ENCODE measurements at regions not wholly inside any gene's neighbourhood (a gene's known extent, or its start where the extent isn't known, plus 50 kb on each side); places are given as distances from the start of the nearest gene placed in this dataset.

GRCh38 chr14:27668531-27668930, 1070.7 kb upstream of the NOVA1 start:
- CTCF ChIA-PET, result no interaction called here
- ATAC-seq (ENCODE audit: low read depth), result no peak
- no peak overlapping the region for H3K18ac ChIP-seq (ENCODE audit: low read depth, low read length)
- intact Hi-C loops (cut with micrococcal nuclease) (no loop called here), in situ Hi-C loops (cut with MboI; ENCODE audit: low sequenced_read_pairs) (no loop called here), dilution Hi-C loops (cut with HindIII; ENCODE audit: low sequenced_read_pairs, unreplicated experiment) (no loop called here)
- H2BK20ac ChIP-seq (ENCODE audit: low read depth, low read length), result no peak overlapping the region
- H3K9me1 ChIP-seq (ENCODE audit: insufficient read depth, low read length), result no peaks in the 10 kb centered on the region
- H3K27ac ChIP-seq (ENCODE audit: insufficient read depth, low read length), result no peak overlapping the region
- H2AFZ ChIP-seq (replicated peaks; ENCODE audit: low read length, poor library complexity), result no peak overlapping the region
- no peaks in the 10 kb centered on the region for H3K4me1 ChIP-seq (ENCODE audit: control insufficient read depth, insufficient read depth, low read length)
- H2AK9ac ChIP-seq (replicated peaks; ENCODE audit: low read depth, low read length, poor library complexity), result no peak overlapping the region
- H3K4me2 ChIP-seq (ENCODE audit: low read depth, low read length), result no peak overlapping the region
- no peak overlapping the region for H2BK5ac ChIP-seq (ENCODE audit: low read depth, low read length, poor library complexity, severe bottlenecking)
- H4K20me1 ChIP-seq (ENCODE audit: insufficient read depth, low read length), result no peaks in the 10 kb centered on the region
- TF ChIP-seq SMC3 (IDR thresholded peaks at IDR 0.05; ENCODE audit: low read depth, low read length) (no peak), RCOR1 (IDR thresholded peaks at IDR 0.05; ENCODE audit: insufficient replicate concordance, low read length) (no peak), RFX5 (IDR thresholded peaks at IDR 0.05; ENCODE audit: low read depth, low read length) (no peak), ELK1 (IDR thresholded peaks at IDR 0.05; ENCODE audit: borderline replicate concordance, low read depth, low read length) (no peak), NFE2L2 (IDR thresholded peaks at IDR 0.05; ENCODE audit: low read depth, low read length) (no peak), BHLHE40 (IDR thresholded peaks at IDR 0.05; ENCODE audit: low read depth, low read length) (no peak), RAD21 (IDR thresholded peaks at IDR 0.05; ENCODE audit: low read length) (no peak), CHD1 (IDR thresholded peaks at IDR 0.05; ENCODE audit: low read depth, low read length) (no peak), MAFK (IDR thresholded peaks at IDR 0.05; ENCODE audit: low read depth, low read length) (no peak), FOS (IDR thresholded peaks at IDR 0.05; ENCODE audit: low read depth, low read length) (no peak), MAZ (IDR thresholded peaks at IDR 0.05; ENCODE audit: borderline replicate concordance, low read depth, low read length) (no peak), POLR2A (IDR thresholded peaks at IDR 0.05; ENCODE audit: low read depth, low read length) (no peak), CEBPB (IDR thresholded peaks at IDR 0.05; ENCODE audit: low read depth, low read length) (no peak), MXI1 (IDR thresholded peaks at IDR 0.05; ENCODE audit: borderline replicate concordance, low read depth, low read length) (no peak)
- TF ChIP-seq, protein P1, sequence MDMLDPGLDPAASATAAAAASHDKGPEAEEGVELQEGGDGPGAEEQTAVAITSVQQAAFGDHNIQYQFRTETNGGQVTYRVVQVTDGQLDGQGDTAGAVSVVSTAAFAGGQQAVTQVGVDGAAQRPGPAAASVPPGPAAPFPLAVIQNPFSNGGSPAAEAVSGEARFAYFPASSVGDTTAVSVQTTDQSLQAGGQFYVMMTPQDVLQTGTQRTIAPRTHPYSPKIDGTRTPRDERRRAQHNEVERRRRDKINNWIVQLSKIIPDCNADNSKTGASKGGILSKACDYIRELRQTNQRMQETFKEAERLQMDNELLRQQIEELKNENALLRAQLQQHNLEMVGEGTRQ (IDR thresholded peaks at IDR 0.05; ENCODE audit: low read depth, low read length), result no peak
- TF ChIP-seq, protein P2, sequence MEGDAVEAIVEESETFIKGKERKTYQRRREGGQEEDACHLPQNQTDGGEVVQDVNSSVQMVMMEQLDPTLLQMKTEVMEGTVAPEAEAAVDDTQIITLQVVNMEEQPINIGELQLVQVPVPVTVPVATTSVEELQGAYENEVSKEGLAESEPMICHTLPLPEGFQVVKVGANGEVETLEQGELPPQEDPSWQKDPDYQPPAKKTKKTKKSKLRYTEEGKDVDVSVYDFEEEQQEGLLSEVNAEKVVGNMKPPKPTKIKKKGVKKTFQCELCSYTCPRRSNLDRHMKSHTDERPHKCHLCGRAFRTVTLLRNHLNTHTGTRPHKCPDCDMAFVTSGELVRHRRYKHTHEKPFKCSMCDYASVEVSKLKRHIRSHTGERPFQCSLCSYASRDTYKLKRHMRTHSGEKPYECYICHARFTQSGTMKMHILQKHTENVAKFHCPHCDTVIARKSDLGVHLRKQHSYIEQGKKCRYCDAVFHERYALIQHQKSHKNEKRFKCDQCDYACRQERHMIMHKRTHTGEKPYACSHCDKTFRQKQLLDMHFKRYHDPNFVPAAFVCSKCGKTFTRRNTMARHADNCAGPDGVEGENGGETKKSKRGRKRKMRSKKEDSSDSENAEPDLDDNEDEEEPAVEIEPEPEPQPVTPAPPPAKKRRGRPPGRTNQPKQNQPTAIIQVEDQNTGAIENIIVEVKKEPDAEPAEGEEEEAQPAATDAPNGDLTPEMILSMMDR (conservative IDR thresholded peaks at IDR 0.05; ENCODE audit: low read depth, low read length), result no peak
- BruUV-seq (replicated peaks), result no TSS peak
- no peak overlapping the region for H3K9ac ChIP-seq (ENCODE audit: low read depth, low read length)
- DNase-seq, result no peak
- H3K23ac ChIP-seq (ENCODE audit: low read depth, low read length), result no peak overlapping the region
- no peak overlapping the region for H4K91ac ChIP-seq (ENCODE audit: insufficient read depth, low read depth, low read length)
- peaks cover 2% of the 10 kb centered on the region; the same call in 1 of the 2 replicates for H3K9me3 ChIP-seq (ENCODE audit: control insufficient read depth, insufficient read depth, low read length)
- no peak overlapping the region for H3K56ac ChIP-seq (ENCODE audit: extremely low read depth, insufficient read depth, low read length)
- no peaks in the 10 kb centered on the region for H3K36me3 ChIP-seq (ENCODE audit: control insufficient read depth, insufficient read depth, low read length)
- H2AK5ac ChIP-seq (ENCODE audit: low read depth, low read length), result no peak overlapping the region
- H3K4me3 ChIP-seq (ENCODE audit: insufficient read depth, low read depth, low read length), result no peak overlapping the region
- H4K5ac ChIP-seq (ENCODE audit: low read depth, low read length), result no peak overlapping the region
- no peaks in the 10 kb centered on the region for H3K79me1 ChIP-seq (ENCODE audit: low read depth in 1 of 2, low read length in 2 of 2)
- H3K4ac ChIP-seq (ENCODE audit: low read depth, low read length), result no peak overlapping the region
- POLR2A ChIA-PET (ENCODE audit: unreplicated experiment), result no interaction called here
- H4K8ac ChIP-seq (ENCODE audit: low read depth in 2 of 2, low read length in 2 of 2), result no peak overlapping the region
- H2BK15ac ChIP-seq (ENCODE audit: low read depth, low read length), result no peak overlapping the region
- H3K14ac ChIP-seq (replicated peaks; ENCODE audit: low read depth, low read length), result no peak overlapping the region
- no peaks in the 10 kb centered on the region for H3K27me3 ChIP-seq (ENCODE audit: control insufficient read depth, insufficient read depth, low read length)
- no peak overlapping the region for H2BK120ac ChIP-seq (ENCODE audit: low read depth, low read length)

All from IMR-90 (cell line).